Mononuclear cell (primary cell): ENCODE measurements at regions not wholly inside any gene's neighbourhood (a gene's known extent, or its start where the extent isn't known, plus 50 kb on each side); places are given as distances from the start of the nearest gene placed in this dataset.

Experiments
- H3K27me3 ChIP-seq: 2 replicates; pipeline ENCODE4 v1.6.0; 2011; ENCODE audit warnings: low read length, control low read depth; ENCODE audit not compliant: insufficient read depth
- H3K4me1 ChIP-seq: 2 replicates; pipeline ENCODE4 v1.5.1; 2011; ENCODE audit warnings: mild to moderate bottlenecking, low read length, control low read depth; ENCODE audit not compliant: insufficient read depth
- H3K4me3 ChIP-seq: 2 replicates; pipeline ENCODE4 v1.5.1; 2011; ENCODE audit warnings: mild to moderate bottlenecking, low read length, moderate library complexity
- H3K9me3 ChIP-seq: 2 replicates; pipeline ENCODE4 v1.5.1; 2011; ENCODE audit warnings: low read depth, mild to moderate bottlenecking, control low read depth, low read length

- Histone ChIP-seq H3K4me3 (no peak overlapping the region), H3K4me1 (no peaks in the 10 kb centered on the region), H3K9me3 (no peaks in the 10 kb centered on the region), H3K27me3 (no peaks in the 10 kb centered on the region)
These were observed 266.9 kb downstream of the PTPRU start for GRCh38 chr1:29502911-29503840.

GRCh38 chr1:29502225-29502910 is 266.0 kb downstream of the PTPRU start:
- H3K27me3 ChIP-seq: no peaks in the 10 kb centered on the region
- no peak overlapping the region for H3K4me3 ChIP-seq

GRCh38 chr1:29501227-29501976 is 265.1 kb downstream of the PTPRU start:
- no peaks in the 10 kb centered on the region for H3K27me3 ChIP-seq
- no peak overlapping the region for H3K4me3 ChIP-seq
- no peaks in the 10 kb centered on the region for H3K4me1 ChIP-seq
- no peaks in the 10 kb centered on the region for H3K9me3 ChIP-seq

More at GRCh38 chr1:29502225-29502910, 266.0 kb downstream of the PTPRU start:
- Histone ChIP-seq H3K4me1 (no peaks in the 10 kb centered on the region), H3K9me3 (no peaks in the 10 kb centered on the region)

- Histone ChIP-seq H3K4me3 (no peak overlapping the region), H3K9me3 (no peaks in the 10 kb centered on the region), H3K4me1 (no peaks in the 10 kb centered on the region), H3K27me3 (no peaks in the 10 kb centered on the region)
These were observed 264.3 kb downstream of the PTPRU start for GRCh38 chr1:29500651-29501050.

GRCh38 chr1:29500041-29500440 is 263.7 kb downstream of the PTPRU start:
- H3K9me3 ChIP-seq: no peaks in the 10 kb centered on the region
- no peaks in the 10 kb centered on the region for H3K4me1 ChIP-seq
- H3K4me3 ChIP-seq: no peak overlapping the region
- no peaks in the 10 kb centered on the region for H3K27me3 ChIP-seq

- no peaks in the 10 kb centered on the region for H3K27me3 ChIP-seq
These were observed 262.9 kb downstream of the PTPRU start for GRCh38 chr1:29499104-29499650.

GRCh38 chr1:29498126-29499103 is 262.1 kb downstream of the PTPRU start:
- Histone ChIP-seq H3K9me3 (no peaks in the 10 kb centered on the region), H3K27me3 (no peaks in the 10 kb centered on the region), H3K4me1 (no peaks in the 10 kb centered on the region), H3K4me3 (no peak overlapping the region)

More at GRCh38 chr1:29499104-29499650, 262.9 kb downstream of the PTPRU start:
- no peak overlapping the region for H3K4me3 ChIP-seq
- no peaks in the 10 kb centered on the region for H3K4me1 ChIP-seq
- H3K9me3 ChIP-seq: no peaks in the 10 kb centered on the region

GRCh38 chr1:29497395-29498125 is 261.2 kb downstream of the PTPRU start:
- Histone ChIP-seq H3K27me3 (no peaks in the 10 kb centered on the region), H3K4me3 (no peak overlapping the region), H3K9me3 (no peaks in the 10 kb centered on the region), H3K4me1 (no peaks in the 10 kb centered on the region)

- H3K4me3 ChIP-seq: no peak overlapping the region
- no peaks in the 10 kb centered on the region for H3K4me1 ChIP-seq
- H3K27me3 ChIP-seq: no peaks in the 10 kb centered on the region
These were observed 260.4 kb downstream of the PTPRU start for GRCh38 chr1:29496701-29497100.

GRCh38 chr1:29490204-29490934 is 254.0 kb downstream of the PTPRU start:
- Histone ChIP-seq H3K4me3 (no peak overlapping the region), H3K9me3 (no peaks in the 10 kb centered on the region), H3K27me3 (no peaks in the 10 kb centered on the region), H3K4me1 (no peaks in the 10 kb centered on the region)

More at GRCh38 chr1:29496701-29497100, 260.4 kb downstream of the PTPRU start:
- H3K9me3 ChIP-seq: no peaks in the 10 kb centered on the region

GRCh38 chr1:29489471-29489870 is 253.1 kb downstream of the PTPRU start:
- H3K9me3 ChIP-seq: no peaks in the 10 kb centered on the region
- no peak overlapping the region for H3K4me3 ChIP-seq
- no peaks in the 10 kb centered on the region for H3K27me3 ChIP-seq
- H3K4me1 ChIP-seq: no peaks in the 10 kb centered on the region

GRCh38 chr1:29488794-29489311 is 252.5 kb downstream of the PTPRU start:
- no peak overlapping the region for H3K4me3 ChIP-seq
- no peaks in the 10 kb centered on the region for H3K4me1 ChIP-seq
- no peaks in the 10 kb centered on the region for H3K27me3 ChIP-seq
- no peaks in the 10 kb centered on the region for H3K9me3 ChIP-seq
